ENCODE measurements at regions not wholly inside any gene's neighbourhood (a gene's known extent, or its start where the extent isn't known, plus 50 kb on each side); places are given as distances from the start of the nearest gene placed in this dataset.

DNA sequence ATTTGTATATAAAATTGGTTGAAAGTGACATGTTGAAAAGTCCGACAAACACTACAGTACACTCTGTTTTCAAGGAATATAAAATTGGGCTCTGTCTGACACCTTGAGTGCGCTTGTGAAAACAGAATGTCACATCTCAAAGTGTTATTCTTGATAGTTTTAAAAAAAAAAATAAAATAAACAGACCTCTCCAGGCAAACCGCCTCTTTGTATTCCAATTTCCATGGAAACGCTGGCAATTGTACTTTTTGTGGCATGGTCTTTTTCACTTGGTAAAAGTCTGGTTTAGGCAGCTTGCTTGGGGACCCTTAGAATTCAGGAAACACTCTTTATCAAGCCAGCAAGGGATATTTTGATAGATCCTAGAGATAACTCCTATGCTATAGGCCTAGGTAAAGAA, 302.5 kb downstream of the RAB28 start:
- DNase-seq (ENCODE audit: low read depth), result no peak

DNA sequence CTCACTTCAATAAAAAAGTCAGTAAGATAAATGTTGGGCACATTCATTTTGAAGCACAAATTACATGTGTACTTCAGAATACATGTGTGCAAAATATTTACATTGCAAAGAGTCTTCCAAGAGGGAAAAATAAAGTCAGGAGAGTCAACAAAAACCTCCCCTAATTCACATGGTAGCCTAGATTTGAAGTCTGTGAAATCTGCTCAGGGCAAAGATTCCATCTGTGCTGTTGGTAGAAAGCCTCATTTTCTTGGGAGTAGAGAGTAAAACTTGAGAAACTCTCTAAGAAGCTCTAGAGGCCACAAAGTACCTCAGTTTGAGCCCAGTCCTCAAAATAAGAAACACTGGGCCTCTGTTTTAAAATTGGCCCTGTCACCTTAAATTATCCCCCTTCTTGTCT, 303.4 kb downstream of the RAB28 start:
- no peak for DNase-seq (ENCODE audit: low read depth)

DNA sequence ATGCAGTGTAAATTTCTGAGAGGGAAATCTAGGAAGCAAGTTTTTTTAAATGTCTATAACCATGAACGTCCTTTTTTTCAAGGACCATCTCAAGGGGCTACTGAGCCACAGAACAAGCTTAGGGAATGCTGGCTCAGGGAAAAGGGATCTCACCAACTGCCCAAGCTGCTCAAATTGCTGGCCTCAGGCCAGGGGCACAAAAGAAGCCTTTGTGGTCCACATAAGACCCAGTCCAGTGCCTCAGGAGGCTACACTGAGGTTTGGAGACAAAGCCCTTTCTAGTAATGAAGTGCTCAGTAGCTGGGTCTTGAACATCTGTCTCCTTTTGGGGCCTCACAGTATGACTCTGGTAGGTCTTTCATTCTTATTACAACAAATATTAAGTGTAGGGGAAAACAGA, 305.5 kb downstream of the RAB28 start:
- no peak for DNase-seq (ENCODE audit: low read depth)

DNA sequence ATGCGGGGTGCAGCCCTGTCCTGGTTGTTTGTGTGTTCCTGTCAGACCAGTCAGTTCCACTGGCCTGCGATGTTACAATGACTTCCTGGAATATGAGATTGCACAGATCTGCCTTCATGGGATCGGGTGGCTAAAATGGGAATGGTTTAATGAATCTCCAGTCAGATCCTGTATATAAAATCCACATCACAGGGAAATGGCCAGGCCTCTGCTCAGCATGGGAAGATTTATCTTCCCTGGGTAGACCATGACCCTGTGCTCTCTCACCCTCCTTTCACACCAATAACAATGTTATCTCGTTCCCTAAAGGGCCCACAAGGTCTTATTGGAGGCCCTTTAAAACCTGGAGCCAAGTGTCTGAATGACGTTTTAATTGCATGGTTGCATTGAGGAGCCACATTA, 307.4 kb downstream of the RAB28 start:
- no peak for DNase-seq (ENCODE audit: low read depth)

DNA sequence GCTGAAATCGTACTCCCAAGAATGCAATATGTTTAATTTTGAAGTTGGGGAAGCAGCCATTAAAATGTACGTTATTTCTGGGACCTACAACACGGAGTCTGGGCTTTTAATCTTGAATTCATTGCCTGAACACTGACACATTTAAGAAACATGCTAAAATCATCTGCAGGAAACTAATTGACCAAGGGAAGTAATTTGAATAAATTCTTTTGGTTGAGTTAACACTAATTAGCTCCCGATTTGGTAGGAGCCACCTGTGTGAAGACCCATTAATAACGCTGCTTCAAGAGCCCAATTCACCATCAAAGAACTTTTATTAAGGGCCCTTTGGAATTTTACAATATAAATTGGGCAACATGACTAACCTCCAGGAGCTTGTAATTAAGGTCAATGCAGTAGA, 309.2 kb downstream of the RAB28 start:
- no peak for DNase-seq (ENCODE audit: low read depth)

DNA sequence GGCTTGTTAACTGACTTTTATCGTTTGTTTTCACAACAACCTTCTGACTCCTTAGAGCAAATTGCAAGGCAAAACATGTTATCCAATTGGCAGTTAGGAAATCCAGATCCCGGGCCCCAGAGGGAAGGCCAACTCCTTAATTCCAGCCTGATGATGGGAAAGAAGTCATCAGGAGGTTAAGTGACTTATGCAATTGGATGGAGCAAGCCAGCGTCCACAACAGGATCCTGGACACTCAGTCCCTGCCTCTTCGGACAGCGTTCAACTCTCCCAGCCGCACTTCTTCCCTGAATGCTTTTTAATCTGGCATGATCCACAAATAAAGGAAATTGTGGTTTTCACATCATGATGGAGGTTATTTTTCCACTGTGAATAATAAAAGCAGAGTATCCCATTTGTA, 310.1 kb downstream of the RAB28 start:
- no peak for DNase-seq (ENCODE audit: low read depth)

DNA sequence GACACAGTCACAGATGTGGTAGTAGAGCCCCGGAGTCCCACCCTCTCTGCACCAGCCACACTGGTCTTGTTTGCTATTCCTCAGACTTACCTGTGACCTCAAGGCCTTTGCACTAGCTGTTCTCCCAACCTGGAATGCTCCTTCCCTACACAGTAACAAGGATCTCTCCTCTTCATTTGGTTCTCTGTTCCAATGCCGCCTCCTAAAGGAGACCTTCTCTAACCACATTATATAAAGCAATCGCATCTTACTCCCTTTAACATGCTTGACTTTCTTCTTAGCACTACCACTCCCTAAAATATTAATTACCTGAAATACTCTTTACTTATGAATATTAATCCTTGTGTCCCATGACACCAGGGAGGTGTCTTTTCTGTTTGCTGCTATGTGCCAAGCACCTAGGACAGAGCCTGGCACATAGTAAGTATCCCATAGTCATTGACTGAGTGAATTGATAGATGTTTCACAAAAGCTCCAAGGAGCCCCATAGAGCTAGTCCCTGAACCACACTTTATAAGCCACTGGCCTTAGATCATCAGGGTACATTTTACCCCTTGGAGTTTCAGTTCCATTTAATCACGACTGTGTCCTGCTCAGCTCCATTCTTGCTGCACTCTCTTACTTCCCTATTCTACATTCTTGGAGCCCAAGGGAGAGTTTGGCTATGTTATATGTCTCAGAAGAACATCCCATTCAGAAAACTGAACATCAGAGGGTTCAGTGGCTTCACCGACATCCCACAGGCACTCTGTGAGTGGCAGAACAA, 312.7 kb downstream of the RAB28 start:
- DNase-seq (ENCODE audit: low read depth), result no peak

DNA sequence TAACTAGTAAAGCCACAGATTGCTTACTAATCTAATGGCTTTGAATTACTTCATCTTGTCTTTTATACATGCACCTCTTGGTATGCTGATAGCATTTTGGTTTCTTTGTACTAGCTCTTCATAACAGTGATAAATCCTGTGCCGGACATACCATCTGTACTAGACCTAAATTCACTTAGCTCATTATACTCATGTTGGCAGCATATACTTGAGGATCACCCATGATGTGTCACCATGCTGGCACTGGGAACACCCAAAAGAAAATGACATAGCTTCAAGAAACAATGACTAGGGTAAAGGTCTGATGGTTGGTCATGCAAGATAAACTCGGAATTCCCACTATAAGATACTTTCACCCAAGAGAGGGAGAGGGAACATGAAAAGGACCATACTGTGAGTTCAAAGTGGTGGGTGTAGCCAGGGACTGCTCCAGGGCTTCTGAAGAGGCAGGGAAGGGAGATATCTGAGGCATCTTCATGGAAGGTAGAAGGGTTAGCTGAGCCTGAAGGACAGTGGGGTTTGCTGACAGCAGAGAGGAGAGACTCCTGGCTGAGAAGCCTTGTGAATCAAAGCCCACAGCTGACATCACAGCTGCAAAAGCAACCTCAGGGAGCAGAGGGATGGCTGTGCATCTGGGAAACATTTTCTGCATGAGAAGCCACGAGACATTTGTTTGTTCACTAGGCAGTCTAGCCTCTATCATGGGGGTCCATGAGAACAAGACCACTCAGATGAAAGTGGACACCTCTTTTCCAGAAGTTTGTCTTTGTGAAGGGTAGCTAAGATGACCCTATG, 314.2 kb downstream of the RAB28 start:
- no peak for DNase-seq (ENCODE audit: low read depth)

DNA sequence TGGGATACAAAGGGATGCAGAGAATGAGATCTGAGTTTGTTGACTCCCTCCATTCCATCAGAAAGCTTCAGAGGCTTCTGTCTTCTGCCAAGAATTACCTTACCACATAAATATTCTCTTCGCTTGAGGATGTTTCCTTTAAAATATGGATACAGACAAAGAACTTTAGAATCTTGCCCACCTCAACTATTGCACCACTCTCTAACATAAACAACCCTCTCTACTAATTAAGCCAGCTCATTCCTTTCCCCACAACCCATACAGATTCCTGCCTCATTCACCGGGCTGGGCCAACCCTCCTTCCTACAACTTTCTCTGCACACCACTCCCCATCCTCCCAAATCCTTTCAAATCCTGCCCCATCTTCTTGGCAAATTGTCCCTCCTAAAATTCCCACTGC, 315.8 kb downstream of the RAB28 start:
- no peak for DNase-seq (ENCODE audit: low read depth)

DNA sequence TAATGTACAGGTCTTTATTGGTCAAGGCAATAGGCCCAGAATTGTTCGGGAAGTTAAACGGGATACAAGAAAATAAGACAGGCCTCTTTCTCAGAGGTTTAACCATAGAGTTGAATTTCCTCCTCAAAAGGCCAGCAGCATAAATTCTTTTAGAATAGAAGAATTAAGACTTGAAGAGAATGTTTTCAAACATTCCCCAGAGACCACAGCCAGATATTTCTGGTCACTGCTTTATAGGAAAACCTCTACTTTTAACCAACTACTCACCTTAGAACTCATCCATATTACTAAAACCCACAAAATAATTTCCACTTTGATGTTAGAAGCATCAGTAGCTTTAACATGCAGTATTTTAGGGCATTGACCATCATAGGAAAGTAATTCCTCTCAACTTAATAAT, 317.9 kb downstream of the RAB28 start:
- DNase-seq (ENCODE audit: low read depth), result no peak

DNA sequence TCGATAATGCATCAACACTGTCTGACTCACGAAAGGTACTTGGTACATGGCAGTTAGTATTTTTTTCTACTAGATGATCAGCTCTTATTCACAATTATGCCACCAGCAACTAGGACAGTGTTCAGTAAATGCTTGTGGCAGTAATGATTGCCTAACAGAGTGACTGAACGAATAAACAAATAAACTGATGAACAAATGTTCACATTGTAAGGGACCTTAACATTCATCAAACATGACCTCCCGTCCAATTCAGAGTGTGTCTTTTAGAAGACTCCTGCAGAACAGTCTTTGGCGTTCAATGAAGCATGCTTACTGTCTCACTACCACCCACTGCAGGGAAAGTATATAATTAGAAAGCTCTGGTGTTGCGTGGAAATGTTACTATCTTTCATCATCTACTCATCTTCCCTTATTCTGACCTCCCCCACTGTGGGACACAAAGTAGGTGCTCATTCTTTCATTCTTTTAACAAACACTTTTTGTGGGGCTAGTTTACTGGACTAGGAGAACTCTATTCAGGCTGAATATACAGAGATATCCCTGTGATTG, 319.3 kb downstream of the RAB28 start:
- DNase-seq (ENCODE audit: low read depth), result no peak

DNA sequence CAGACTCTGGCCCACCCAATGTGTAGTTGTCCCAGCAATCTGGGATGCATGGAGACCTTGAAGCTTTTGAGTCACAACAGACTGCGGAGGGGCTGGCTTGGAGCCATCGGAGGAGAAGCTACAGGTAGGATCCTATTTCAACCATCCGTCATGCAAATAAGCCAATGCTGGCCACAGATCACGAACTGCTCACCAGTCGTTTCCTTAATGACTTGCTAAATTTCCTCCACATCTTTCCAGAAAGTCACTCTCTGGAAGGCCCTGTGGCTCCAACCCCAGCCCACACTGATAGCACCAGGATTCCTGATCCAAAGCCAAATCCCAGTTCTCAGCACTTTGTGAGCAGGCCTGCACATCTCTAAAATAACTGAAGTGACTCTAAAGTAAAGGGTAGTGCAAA, 321.3 kb downstream of the RAB28 start:
- DNase-seq (ENCODE audit: low read depth), result no peak

DNA sequence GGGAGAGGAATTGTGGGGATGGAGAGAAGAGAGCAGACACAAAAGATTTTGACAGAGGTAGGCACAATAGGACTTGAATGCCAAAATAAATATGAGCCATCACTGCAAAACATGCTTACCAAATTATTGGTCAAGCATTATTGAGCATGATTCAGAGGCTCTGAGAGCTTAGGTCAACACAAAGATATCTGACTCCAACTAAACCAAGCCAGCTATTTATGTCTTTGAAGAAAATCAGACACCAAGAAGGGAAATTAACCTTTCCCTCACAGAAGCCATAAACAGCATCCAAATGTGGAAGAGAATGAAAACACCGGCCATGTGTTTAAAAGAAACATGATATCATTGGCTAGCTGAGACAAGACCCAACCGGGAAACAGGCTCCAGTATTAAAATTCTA, 323.2 kb downstream of the RAB28 start:
- no peak for DNase-seq (ENCODE audit: low read depth)

DNA sequence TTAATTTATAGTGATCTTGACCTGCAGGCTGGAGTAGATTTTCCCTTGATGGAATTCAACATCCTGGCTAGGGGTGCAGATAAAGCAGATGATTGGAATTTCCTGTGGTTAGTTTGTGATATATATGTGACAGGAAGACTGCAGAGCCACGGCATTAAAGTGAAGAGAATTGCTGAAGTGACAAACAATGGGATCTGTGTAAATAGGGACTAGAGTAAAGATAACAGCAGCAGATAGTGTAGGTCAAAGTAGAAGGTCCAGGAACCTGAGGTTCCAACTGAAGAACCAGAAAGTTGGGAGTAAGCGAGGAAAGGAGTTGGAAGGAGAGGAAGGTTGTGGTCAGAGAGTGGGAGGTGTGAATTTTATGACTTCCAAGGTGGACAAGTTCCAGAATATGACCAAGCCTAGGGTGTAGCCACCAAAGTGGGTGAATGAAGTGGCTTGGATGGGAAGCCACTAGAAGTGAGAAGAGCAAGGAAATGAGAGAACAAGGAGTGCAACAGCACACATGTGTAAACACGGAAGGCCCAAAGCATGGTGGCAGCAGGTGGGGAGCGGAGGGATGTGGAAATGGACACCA, 325.0 kb downstream of the RAB28 start:
- no peak for DNase-seq (ENCODE audit: low read depth)

DNA sequence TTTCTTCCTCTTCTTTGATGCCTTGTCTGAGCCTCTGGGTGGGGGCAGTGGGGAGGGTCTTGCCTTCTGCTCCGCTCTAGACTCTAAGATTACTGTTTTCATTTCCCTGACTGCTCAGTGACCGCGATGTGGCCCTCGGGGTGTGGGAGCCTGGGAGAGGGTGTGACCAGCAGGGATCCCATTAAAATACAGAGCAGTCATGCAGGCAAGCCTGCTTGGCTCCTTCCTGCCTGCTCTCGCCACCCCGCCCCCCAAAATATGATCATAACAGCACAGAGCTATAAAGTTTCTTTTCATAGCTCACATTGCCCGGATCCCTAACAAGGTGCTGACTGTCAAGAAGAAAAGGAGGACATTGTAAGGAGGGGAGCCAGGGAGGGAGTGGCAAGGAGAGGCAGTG, 332.9 kb downstream of the RAB28 start:
- DNase-seq (ENCODE audit: low read depth), result no peak

DNA sequence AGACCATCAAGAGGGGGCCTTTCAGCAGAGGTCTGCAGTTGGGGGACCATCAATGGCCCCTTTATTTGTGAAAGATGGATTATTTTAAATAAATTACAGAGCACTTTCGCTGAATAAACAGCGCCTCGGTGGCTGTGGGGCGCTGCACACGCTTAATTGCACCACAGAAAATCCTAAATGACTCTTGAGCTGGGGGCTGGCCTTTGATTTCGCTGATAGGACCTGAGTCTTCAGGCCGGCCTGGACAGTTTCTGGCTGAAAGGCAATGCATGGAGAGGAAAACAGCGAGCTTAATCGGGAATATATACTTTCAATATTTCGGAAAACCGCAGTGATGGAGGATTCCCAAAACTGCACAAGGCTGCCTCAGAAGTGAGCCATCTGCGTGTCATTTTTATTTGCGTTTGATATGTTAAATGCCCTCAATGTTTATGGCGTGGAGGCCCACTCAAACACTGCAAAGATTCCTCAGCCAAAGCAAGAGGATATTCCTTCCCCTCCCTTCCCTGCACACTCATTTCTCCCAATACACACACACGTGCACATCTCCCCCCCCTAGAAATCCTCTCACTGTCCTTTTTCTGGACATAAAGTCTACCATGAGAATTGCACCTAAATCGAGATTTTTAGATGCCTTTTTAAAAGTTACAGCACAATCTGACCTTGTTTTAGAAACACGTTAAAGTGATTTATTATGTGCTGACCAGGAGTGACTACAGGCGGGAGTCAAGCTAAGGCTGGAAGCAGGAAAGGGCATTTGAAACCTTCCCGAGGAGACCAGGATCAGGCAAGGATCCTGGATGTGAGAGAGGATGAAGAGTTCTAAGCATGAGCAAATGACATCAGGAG, 340.7 kb downstream of the RAB28 start:
- no peak for DNase-seq (ENCODE audit: low read depth)

DNA sequence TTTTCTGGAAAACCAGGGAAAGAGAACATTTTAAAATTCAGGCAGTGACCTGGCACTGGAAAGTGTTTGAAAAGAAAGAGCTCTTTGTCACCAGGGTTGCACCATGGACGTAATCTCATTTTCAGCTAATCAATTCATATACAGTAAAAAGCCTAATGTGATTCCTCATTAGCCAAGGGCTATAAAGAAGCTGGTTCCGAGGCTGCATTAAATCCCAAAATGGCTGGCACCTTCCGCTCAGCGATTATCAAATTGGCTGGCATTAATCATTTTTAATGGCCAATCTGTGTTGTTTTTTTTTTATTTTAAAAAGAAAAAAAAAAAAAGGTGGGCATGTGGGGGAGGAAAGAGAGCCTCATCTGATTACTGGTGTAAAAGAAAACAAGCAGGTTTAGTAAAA, 341.4 kb downstream of the RAB28 start:
- no peak for DNase-seq (ENCODE audit: low read depth)

DNA sequence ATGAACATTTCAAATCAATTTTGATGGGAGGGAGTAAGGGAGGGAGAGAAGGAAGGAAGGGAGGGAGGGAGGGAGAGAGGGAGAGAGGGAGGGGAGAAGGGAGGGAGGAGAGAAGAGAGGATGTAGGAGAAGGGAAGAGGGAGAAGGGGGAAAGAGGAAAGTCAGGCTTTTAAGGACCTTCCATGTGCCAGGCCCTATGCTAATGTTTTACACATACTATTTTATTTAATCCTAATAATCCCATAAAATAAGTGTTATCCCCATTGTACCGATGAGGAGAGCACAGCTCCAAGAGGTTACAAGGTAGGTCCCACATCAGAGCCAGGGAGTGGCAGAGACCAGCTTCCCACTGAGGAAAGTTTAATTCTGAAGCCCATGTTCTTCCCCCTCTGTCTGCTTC, 341.9 kb downstream of the RAB28 start:
- DNase-seq (ENCODE audit: low read depth), result no peak

DNA sequence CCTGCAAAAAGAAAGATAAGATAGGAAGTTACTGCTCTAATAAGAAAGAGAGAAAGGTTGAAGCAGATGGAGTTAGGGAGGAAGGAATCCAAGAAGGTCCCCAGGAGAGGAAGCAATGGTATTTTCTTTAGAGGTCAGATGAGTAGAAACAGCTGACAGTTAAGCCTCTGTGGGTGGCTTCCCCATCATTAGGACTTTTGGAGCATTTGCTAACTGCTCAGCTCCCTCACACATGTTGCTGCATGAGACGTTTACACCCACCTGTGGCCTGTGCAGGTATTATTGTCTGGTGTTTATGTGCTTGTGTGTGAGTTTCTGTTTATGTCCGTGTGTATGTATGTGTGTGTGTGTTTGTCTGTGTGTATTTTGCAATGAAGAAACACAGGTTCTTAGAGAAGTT, 346.8 kb downstream of the RAB28 start:
- no peak for DNase-seq (ENCODE audit: low read depth)

DNA sequence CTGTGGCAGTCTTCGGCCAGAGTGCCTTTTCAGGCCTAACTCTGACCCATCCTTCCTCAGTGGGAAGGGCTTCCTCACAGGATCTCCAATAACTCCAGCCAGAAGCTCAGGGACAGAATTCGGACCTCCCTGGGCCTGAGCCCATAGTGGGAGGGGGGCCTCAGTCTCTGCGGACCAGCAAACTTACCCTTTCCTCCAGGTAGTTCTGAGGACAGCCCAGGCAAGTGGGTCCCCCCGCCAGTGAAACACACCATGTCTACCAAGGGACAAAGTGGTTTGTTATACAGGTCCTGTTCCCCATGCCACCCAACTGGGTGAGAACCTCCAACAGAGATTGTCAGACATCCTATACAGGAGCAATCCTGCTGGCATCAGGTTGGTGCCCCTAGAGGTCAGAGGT, 350.4 kb downstream of the RAB28 start:
- no peak for DNase-seq (ENCODE audit: low read depth)

DNA sequence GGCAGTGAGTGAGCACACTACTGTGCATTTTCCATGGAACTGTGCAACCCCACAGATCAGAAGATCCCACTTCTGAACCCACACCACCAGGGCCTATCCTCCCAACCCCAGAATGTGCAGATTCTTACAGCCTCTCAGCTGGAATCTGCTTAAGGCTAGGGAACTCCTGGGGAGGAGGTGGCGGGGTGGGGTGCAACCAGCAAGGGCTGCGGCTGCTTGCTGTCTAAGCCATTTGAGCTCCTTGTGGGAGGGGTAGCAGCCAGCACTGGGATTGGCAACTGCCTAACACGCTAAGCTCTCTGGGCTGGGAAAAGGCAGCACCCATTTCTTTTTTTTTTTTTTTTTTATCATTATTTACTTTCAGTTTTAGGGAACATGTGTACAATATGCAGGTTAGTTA, 353.3 kb downstream of the RAB28 start:
- no peak for DNase-seq (ENCODE audit: low read depth)

DNA sequence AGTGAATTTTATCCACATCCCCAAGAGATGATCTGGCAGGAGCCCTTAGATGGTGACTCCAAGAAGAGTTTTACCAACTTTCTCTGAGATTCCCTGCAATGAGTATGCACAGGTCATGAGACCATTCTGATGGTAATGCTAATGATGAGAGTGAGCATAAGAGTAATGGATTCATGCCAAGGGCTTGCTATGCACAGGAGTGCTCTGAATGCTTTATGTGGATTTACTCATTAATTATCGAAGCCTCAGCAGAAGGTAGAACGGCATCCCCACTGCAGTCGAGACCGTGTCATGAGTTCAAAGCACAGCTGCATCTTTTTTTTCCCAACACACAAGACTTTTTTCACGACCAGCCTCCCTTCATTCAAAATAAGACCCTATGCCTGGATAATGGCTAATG, 355.0 kb downstream of the RAB28 start:
- DNase-seq (ENCODE audit: low read depth), result no peak

All from stimulated activated CD4-positive, alpha-beta T cell treated with anti-CD3 and anti-CD28 coated beads, Interleukin-2, amount 100 ng/mL, for 4 hours (primary cell).